Activated CD4-positive, alpha-beta memory T cell treated with anti-CD3 and anti-CD28 coated beads, Interleukin-2, amount 10 ng/mL, durations not matched to agents 7 days and 5 days (primary cell): ENCODE measurements at regions not wholly inside any gene's neighbourhood (a gene's known extent, or its start where the extent isn't known, plus 50 kb on each side); places are given as distances from the start of the nearest gene placed in this dataset.
"Not testable (repeated sequence)": the region's sequence is repeated elsewhere in the genome, so short reads cannot be mapped to it uniquely, and the experiment has no call there.

Experiments
- CTCF ChIA-PET: fragments of 350-600 bp; sonication (Branson Sonifier 250); formaldehyde crosslinking; loops from one replicate; lab custom pipeline; 2021; ENCODE audit warnings: antibody characterized with exemption, inconsistent platforms; lab: Charles Lee
- POLR2A ChIA-PET: fragments of 350-600 bp; sonication (Branson Sonifier 250); formaldehyde crosslinking; loops from one replicate; lab custom pipeline; 2021; ENCODE audit warnings: antibody characterized with exemption; lab: Charles Lee
- DNase-seq: peaks from one replicate; pipeline ENCODE4 v3.0.0-alpha.2; 2020
- H3K27ac Mint-ChIP-seq: one replicate; pipeline ENCODE4 v1.8.0; 2021; ENCODE audit warnings: mild to moderate bottlenecking, mixed read lengths
- H3K27me3 Mint-ChIP-seq: one replicate; pipeline ENCODE4 v1.8.0; 2021; ENCODE audit warnings: mixed read lengths
- H3K36me3 Mint-ChIP-seq: one replicate; pipeline ENCODE4 v1.8.0; 2021; ENCODE audit warnings: low read depth, mixed read lengths
- H3K4me1 Mint-ChIP-seq: one replicate; pipeline ENCODE4 v1.8.0; 2021; ENCODE audit warnings: mixed read lengths
- H3K4me3 Mint-ChIP-seq: one replicate; pipeline ENCODE4 v1.8.0; 2021; ENCODE audit warnings: mild to moderate bottlenecking, mixed read lengths
- H3K9me3 Mint-ChIP-seq: one replicate; pipeline ENCODE4 v1.8.0; 2021; ENCODE audit warnings: mixed read lengths

DNA sequence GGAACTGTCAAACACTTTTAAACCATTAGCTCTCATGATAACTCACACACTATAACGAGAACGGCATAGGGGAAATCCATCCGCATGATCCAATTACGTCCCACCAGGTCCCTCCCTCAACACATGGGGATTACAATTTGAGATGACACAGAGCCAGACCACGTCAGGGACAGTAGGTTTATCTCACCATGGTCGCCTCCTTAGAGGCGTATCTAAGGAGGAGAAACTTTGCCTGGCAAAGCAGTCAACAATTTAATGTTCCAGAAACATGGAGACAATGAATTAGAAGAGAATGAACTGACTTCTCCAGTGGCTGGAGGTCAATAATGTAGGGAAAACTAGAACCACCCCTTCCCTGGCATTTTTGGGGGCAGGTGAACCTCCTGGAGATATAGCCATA lies 488.4 kb upstream of the AUTS2 start:
- Mint-ChIP-seq H3K4me3 (no peak overlapping the region), H3K36me3 (no peaks in the 10 kb centered on the region), H3K27ac (no peak overlapping the region), H3K9me3 (peaks cover 4% of the 10 kb centered on the region), H3K4me1 (no peaks in the 10 kb centered on the region), H3K27me3 (no peaks in the 10 kb centered on the region)
- ChIA-PET CTCF (no interaction called here), POLR2A (no interaction called here)
- DNase-seq: no peak

DNA sequence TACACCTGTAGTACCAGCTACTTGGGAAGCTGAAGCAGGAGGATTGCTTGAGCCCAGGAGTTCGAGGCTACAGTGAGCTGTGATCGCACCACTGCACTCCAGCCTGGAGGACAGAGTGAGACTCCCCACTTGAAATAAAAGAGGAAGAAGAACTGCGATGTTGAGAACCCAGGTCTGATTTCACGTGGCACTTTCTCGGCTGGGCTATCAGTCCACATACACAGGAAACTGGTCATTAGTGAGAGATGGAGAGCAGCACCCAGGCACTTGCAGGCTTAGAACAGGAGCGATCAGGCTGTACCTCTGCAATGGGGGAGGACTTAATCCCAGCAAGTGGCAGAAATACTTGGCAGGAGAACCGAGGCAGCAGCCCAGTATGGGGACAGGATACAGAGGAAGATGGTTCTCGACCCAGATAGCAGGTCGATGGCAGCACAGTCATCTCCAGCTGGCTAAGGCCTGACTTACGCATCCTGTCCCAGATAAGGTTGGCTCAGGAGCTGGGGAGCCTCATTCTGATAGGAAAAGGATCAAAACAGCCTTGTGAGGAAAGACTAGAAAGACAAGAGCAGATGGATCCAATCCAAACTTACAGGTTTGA lies 487.7 kb upstream of the AUTS2 start:
- Mint-ChIP-seq H3K9me3 (peaks cover 4% of the 10 kb centered on the region), H3K27me3 (no peaks in the 10 kb centered on the region), H3K27ac (no peak overlapping the region), H3K4me1 (no peaks in the 10 kb centered on the region), H3K4me3 (no peak overlapping the region), H3K36me3 (no peaks in the 10 kb centered on the region)
- ChIA-PET POLR2A (no interaction called here), CTCF (no interaction called here)
- DNase-seq: no peak

DNA sequence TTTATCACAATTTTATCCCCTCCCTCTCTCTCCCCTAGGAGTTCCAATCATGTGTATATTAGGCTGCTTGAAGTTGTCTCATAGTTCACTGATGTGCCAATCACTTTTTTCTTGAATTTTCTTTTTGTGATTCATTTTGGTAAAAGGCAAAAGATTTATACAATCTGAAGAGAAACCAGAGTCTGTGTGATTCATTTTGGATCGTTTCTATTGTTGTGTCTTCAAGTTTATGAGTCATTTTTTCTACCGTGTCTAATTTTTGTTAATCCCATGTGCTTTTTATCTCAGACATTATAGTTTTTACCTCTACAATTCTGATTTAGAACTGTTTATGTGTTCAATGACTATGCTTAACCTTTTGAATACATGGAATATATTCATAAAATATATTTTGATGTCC lies 483.9 kb upstream of the AUTS2 start:
- no peaks in the 10 kb centered on the region for H3K27me3 Mint-ChIP-seq
- no peak for DNase-seq
- H3K9me3 Mint-ChIP-seq: no peaks in the 10 kb centered on the region
- ChIA-PET POLR2A (no interaction called here), CTCF (no interaction called here)
- H3K27ac Mint-ChIP-seq: no peak overlapping the region
- no peaks in the 10 kb centered on the region for H3K4me1 Mint-ChIP-seq
- no peaks in the 10 kb centered on the region for H3K36me3 Mint-ChIP-seq
- no peak overlapping the region for H3K4me3 Mint-ChIP-seq

DNA sequence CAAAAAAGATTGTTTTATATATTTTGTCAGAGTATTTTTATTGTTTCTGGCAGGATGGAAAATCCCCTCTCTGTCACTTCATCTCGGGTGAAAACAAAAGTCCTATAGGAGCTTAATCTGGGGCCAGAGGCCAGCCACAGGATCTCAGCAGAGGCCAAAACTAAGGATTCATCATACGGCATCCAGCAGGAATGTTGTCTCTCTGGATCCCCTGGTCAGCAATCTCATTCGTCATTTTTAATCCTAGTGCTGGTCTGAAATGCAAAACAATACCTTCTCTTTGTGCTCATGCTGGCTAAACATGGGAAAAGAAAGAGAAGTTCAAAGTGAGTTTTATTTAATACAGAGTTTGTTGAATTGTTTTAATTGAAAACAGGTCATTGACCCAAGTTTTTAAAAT lies 482.5 kb upstream of the AUTS2 start:
- Mint-ChIP-seq H3K4me3 (no peak overlapping the region), H3K4me1 (no peaks in the 10 kb centered on the region), H3K27me3 (no peaks in the 10 kb centered on the region), H3K9me3 (peaks cover under 1% of the 10 kb centered on the region), H3K36me3 (no peaks in the 10 kb centered on the region), H3K27ac (no peak overlapping the region)
- ChIA-PET POLR2A (no interaction called here), CTCF (no interaction called here)
- no peak for DNase-seq

DNA sequence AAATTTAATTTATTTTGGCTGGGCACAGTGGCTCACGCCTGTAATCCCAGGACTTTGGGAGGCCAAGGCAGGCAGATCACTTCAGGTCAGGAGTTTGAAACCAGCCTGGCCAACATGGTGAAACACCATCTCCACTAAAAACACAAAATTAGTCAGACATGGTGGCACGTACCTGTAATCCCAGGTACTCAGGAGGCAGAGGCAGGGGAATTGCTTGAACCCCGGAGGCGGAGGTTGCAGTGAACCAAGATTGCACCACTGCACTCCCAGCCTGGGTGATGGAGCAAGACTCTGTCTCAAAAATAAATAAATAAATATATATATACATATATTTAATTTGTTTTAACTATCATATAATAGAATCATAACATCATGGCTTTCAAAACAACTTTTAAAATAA lies 482.1 kb upstream of the AUTS2 start:
- H3K4me1 Mint-ChIP-seq, H3K36me3 Mint-ChIP-seq, POLR2A ChIA-PET, CTCF ChIA-PET, H3K4me3 Mint-ChIP-seq, H3K9me3 Mint-ChIP-seq, H3K27me3 Mint-ChIP-seq, H3K27ac Mint-ChIP-seq, DNase-seq: not testable (repeated sequence)

DNA sequence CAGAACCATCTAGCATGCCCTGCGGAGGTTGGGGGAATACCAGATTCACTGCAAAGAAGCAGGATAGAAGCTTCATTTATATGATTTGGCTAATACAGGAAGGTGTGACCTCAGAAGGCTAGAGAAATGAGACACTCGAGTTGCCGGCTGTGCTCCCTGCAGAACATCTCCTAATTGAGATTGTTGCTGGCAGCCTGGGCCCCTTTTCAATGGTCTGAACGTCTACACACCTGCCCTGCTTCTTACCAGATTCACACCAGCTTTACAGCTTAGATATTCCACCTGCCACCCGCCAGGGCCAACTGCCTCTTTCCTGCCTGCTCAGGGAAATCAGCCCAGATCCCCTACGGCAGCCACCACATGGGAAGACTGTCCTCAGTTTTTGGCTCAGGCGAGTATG lies 475.3 kb upstream of the AUTS2 start:
- ChIA-PET POLR2A (no interaction called here), CTCF (no interaction called here)
- no peak overlapping the region for H3K4me3 Mint-ChIP-seq
- no peak overlapping the region for H3K27ac Mint-ChIP-seq
- H3K4me1 Mint-ChIP-seq: no peaks in the 10 kb centered on the region
- DNase-seq: no peak
- H3K9me3 Mint-ChIP-seq: peaks cover 15% of the 10 kb centered on the region
- no peaks in the 10 kb centered on the region for H3K27me3 Mint-ChIP-seq
- no peaks in the 10 kb centered on the region for H3K36me3 Mint-ChIP-seq

DNA sequence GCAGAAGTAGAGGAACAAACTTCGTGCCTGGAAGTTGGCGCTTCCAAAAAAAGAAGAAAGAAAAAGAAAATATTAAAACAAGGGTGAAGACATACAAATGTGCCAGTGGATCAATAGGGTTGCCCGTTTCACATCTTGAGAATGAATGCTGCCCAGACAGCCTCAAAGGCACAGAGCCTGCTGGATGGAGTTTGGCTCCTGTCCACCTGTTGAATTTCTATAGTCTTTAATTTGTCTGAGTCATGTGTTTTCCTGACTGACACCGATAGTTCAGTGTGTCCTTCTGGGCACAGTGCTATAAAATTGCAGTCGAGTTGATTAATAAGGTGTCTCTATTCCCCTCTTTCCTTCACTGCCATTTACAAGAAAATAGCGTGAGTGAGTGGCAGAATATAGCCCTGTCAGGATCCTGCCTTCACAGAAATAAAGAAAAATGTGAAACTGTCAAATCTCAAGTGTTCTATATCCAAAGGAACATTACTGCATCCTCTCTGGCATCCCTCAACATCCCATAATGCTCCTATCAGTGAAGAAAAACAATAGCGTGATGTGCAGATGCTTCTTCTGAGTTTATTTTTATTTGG lies 471.3 kb upstream of the AUTS2 start:
- H3K4me1 Mint-ChIP-seq: no peaks in the 10 kb centered on the region
- POLR2A ChIA-PET: no interaction called here

DNA sequence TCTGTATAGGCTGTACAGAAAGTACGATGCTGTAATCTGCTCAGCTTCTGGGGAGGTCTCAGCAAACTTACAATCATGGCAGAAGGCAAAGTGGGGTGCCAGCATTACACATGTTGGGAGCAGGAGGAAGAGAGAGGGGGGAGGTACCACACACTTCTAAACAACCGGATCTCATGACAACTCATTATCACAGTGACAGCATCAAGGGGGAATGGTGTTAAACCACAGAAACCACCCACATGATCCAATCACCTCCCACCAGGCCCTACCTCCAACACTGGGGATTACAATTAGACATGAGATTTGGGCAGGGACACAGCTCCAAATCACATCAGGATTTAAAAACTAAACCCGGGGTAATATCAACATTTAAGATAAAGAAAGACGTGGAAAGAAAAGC lies 468.8 kb upstream of the AUTS2 start:
- Mint-ChIP-seq H3K9me3 (peaks cover 21% of the 10 kb centered on the region), H3K36me3 (no peaks in the 10 kb centered on the region), H3K4me3 (no peak overlapping the region), H3K4me1 (no peaks in the 10 kb centered on the region), H3K27ac (no peak overlapping the region), H3K27me3 (no peaks in the 10 kb centered on the region)
- no peak for DNase-seq
- ChIA-PET POLR2A (no interaction called here), CTCF (no interaction called here)

More for the DNA sequence above, 471.3 kb upstream of the AUTS2 start:
- no peak for DNase-seq
- CTCF ChIA-PET: no interaction called here
- H3K27me3 Mint-ChIP-seq: no peaks in the 10 kb centered on the region
- no peak overlapping the region for H3K27ac Mint-ChIP-seq
- no peaks in the 10 kb centered on the region for H3K36me3 Mint-ChIP-seq
- peaks cover 15% of the 10 kb centered on the region for H3K9me3 Mint-ChIP-seq
- no peak overlapping the region for H3K4me3 Mint-ChIP-seq

DNA sequence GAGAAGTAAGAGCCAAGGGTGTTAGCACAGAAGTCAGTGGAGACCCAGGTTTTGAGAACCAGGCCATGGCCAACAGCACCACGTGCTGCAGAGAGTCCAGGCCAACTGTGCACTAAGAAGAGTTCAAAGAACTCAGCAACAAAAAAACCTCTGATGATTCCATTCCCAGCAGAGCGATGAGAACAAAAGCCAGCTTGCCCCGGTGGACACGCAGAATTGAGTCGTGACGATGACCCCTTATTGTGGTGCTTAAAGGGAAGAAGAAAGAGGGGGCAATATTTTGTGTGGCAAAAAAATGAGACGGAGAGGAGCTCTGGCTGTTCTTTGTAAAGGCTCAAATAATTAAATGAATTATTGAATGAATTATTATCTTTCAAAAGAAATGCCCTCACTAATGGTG lies 468.3 kb upstream of the AUTS2 start:
- Mint-ChIP-seq H3K9me3 (peaks cover 21% of the 10 kb centered on the region), H3K4me1 (no peaks in the 10 kb centered on the region), H3K4me3 (no peak overlapping the region), H3K36me3 (no peaks in the 10 kb centered on the region), H3K27ac (no peak overlapping the region), H3K27me3 (no peaks in the 10 kb centered on the region)
- POLR2A ChIA-PET: no interaction called here
- DNase-seq: no peak
- CTCF ChIA-PET: no interaction called here

DNA sequence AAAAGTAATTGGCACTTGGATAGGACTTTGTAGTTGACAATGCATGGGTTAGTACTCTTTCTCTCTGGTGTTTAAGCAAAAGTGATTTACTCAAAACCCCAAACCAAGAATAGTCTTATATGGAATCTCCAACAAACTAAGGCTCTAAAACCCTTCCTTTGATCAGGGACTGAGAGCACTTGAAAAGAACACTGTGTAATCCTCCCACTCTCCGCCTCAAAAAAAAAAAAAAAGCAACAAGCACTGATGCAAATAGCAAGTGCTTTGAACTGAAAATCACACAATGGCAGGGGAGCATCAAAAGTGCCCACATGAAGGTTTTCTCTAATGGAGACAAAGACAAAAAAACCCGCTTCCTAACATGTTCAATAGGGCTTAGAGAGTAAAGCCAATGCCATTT lies 467.9 kb upstream of the AUTS2 start:
- DNase-seq: no peak
- Mint-ChIP-seq H3K27ac (no peak overlapping the region), H3K4me1 (no peaks in the 10 kb centered on the region), H3K4me3 (no peak overlapping the region), H3K27me3 (no peaks in the 10 kb centered on the region), H3K9me3 (peaks cover 21% of the 10 kb centered on the region), H3K36me3 (no peaks in the 10 kb centered on the region)
- POLR2A ChIA-PET: no interaction called here
- CTCF ChIA-PET: no interaction called here

DNA sequence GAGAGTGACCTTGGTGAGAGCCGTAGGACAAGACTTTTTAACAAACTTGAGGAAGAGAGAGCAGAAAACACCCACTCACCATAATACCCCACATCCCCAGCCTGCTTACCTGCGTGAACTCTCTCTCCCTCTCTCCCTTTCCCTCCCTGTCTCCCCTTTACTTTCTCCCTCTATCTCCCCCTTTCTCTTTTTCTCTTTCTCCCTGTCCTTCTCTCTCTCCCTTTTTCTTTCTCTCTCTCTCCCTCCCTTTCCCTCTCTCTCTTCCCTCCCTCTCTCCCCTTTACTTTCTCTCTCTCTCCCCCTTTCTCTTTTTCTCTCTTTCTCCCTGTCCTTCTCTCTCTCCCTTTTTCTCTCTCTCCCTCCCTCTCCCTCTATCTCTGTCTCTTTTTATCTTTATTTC lies 464.0 kb upstream of the AUTS2 start:
- no peaks in the 10 kb centered on the region for H3K36me3 Mint-ChIP-seq
- H3K27ac Mint-ChIP-seq: no peak overlapping the region
- no peak overlapping the region for H3K4me3 Mint-ChIP-seq
- no peaks in the 10 kb centered on the region for H3K27me3 Mint-ChIP-seq
- peaks cover 28% of the 10 kb centered on the region for H3K9me3 Mint-ChIP-seq
- CTCF ChIA-PET: no interaction called here
- no peak for DNase-seq
- POLR2A ChIA-PET: no interaction called here
- H3K4me1 Mint-ChIP-seq: no peaks in the 10 kb centered on the region

DNA sequence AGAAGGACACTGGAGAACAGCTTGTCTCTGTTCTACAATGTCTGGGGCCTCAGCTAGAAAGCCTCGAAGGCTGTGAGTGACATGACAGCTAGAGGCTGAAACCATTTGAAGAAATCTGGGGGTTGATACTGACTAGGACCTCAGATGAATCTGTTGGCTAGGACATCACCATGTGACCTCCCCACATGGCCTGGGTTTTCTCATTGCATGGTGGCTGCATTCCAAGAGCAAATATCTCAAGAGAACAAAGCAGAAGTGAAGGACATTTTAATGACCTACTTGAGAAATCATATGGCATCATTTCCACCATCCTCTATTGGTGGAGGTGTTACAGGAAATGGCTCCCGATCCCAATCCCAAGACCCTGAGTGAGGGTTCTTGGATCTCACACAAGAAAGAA lies 450.6 kb upstream of the AUTS2 start:
- no peak overlapping the region for H3K27ac Mint-ChIP-seq
- ChIA-PET POLR2A (no interaction called here), CTCF (no interaction called here)
- no peak overlapping the region for H3K4me3 Mint-ChIP-seq
- DNase-seq: no peak
- no peaks in the 10 kb centered on the region for H3K27me3 Mint-ChIP-seq
- H3K9me3 Mint-ChIP-seq: peaks cover 15% of the 10 kb centered on the region
- no peaks in the 10 kb centered on the region for H3K4me1 Mint-ChIP-seq
- H3K36me3 Mint-ChIP-seq: no peaks in the 10 kb centered on the region

DNA sequence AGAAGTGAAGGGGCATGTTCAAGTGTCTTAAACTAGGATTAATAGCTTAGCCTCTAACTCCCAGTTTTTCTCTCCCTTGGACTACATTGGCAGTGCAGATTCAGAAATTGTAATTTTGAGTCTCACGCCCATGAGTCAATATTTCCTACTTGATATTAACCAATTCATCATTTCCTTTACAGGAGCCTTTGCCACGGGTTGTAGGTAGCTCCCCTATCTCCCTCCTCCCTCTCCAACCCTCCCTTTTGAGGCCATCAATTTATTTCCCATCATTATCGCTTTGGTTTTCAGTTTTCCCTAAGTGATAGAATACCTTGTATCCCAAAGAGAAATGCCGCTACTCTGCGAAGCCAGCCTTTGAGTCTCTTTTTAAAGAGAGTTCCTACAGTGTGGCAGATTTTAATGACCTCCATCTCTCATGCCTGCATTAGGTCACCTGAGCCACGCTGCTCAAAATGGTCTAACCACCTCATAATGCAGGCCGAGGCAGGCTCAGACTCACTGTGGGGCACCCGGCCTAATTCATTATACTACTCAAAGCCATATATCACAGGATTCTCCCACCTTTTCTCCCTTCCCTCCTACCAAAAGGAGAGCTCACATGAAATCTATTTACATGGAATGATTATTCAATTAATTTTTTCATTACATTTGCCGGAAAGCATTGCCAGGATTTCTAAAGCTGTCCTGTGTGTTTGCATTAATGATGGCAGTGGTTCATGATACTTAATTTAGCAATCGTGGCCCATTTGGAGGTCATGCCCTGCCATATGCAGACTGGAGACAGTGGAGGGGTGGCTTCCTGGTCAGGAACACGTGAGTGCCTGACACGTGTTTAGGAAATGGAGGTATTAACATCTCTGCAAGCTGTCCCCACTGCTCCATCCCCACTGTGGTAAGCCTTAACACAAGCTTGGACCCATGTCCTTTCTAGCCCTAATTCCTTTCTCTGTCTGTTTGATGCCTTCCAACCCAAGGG lies 448.2 kb upstream of the AUTS2 start:
- Mint-ChIP-seq H3K9me3 (peaks cover 21% of the 10 kb centered on the region), H3K4me1 (no peaks in the 10 kb centered on the region), H3K36me3 (no peaks in the 10 kb centered on the region), H3K27ac (no peak overlapping the region), H3K4me3 (no peak overlapping the region), H3K27me3 (no peaks in the 10 kb centered on the region)
- ChIA-PET CTCF (no interaction called here), POLR2A (no interaction called here)
- no peak for DNase-seq
